PC-9 (cell line): ENCODE measurements at regions not wholly inside any gene's neighbourhood (a gene's known extent, or its start where the extent isn't known, plus 50 kb on each side); places are given as distances from the start of the nearest gene placed in this dataset.

Experiments
- EZH2 ChIP-seq: fragments of 200-600 bp; sonication (generic); IDR thresholded peaks from 2 replicates; pipeline ENCODE4 v1.8.0; 2017; ENCODE audit warnings: antibody characterized with exemption, low read depth
- TF ChIP-seq, protein P1 (sequence below): fragments of 200-600 bp; sonication (generic); conservative IDR thresholded peaks from 2 replicates; pipeline ENCODE4 v1.6.1; 2017; ENCODE audit warnings: mixed run types, antibody characterized with exemption, mild to moderate bottlenecking, moderate library complexity

DNA sequence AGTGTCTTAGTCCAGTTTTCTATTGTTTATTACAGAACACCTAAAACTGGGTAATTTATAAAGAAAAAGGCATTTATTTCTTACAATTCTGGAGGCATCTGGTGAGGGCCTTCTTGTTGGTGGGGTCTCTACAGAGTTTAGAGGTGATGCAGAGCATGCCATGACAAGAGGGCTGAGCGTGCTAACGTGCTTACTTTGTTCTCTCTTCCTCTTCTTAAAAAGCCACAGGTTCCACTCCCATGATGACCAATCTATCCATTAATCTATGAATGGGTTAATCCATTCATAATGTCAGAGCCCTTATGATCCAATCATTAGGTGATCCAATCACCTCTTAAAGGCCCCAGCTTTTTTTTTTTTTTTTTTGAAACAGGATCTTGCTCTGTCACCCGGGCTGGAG, 291.5 kb upstream of the GALNTL6 start:
- TF ChIP-seq, protein P1, sequence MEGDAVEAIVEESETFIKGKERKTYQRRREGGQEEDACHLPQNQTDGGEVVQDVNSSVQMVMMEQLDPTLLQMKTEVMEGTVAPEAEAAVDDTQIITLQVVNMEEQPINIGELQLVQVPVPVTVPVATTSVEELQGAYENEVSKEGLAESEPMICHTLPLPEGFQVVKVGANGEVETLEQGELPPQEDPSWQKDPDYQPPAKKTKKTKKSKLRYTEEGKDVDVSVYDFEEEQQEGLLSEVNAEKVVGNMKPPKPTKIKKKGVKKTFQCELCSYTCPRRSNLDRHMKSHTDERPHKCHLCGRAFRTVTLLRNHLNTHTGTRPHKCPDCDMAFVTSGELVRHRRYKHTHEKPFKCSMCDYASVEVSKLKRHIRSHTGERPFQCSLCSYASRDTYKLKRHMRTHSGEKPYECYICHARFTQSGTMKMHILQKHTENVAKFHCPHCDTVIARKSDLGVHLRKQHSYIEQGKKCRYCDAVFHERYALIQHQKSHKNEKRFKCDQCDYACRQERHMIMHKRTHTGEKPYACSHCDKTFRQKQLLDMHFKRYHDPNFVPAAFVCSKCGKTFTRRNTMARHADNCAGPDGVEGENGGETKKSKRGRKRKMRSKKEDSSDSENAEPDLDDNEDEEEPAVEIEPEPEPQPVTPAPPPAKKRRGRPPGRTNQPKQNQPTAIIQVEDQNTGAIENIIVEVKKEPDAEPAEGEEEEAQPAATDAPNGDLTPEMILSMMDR = no peak
- no peak for TF ChIP-seq EZH2
